ENCODE measurements at regions not wholly inside any gene's neighbourhood (a gene's known extent, or its start where the extent isn't known, plus 50 kb on each side); places are given as distances from the start of the nearest gene placed in this dataset.

DNA sequence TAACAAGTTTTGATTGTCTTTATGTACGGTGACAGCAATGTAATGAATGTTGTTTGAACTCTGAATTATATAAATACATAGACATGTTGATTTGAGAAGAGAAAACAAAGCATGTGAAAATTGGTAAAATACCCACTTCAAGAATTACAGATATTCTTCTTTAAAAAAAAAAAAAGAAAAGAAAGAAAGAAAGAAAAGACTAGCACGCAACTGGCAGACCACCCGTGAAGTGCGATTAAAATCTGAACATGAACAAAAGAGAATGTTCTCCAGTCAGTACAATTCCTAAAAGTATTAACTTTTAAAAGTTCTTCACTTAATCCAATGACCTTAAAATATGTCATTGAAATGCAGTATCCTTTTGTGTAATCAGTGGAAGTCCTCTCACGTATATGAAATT, 434.9 kb downstream of the TFAP2A start:
- Histone ChIP-seq H3K9ac (ENCODE audit: insufficient read depth, low read depth, low read length) (no peak overlapping the region), H4K20me1 (ENCODE audit: insufficient read depth, low read length) (no peaks in the 10 kb centered on the region), H3K4me2 (ENCODE audit: low read depth, low read length) (no peak overlapping the region), H2AFZ (ENCODE audit: low read length) (no peak overlapping the region), H3K9me3 (ENCODE audit: low read length) (no peaks in the 10 kb centered on the region), H3K27me3 (ENCODE audit: control insufficient read depth in 1 of 2, insufficient read depth in 2 of 2, low read length in 2 of 2) (no peaks in the 10 kb centered on the region), H3K4me1 (ENCODE audit: insufficient read depth, low read length) (no peaks in the 10 kb centered on the region), H3K36me3 (replicated peaks in 1 of 2; ENCODE audit: control insufficient read depth in 1 of 2, insufficient read depth in 2 of 2, low read length in 2 of 2) (no peaks in the 10 kb centered on the region), H3K79me2 (ENCODE audit: insufficient read depth, low read length) (no peaks in the 10 kb centered on the region), H3K4me3 (replicated peaks in 1 of 3; ENCODE audit: insufficient read depth in 1 of 3, low read depth in 2 of 3, low read length in 3 of 3) (no peak overlapping the region), H3K27ac (ENCODE audit: extremely low read length, insufficient read depth, low read length) (no peak overlapping the region)
- in situ Hi-C loops (cut with HindIII; ENCODE audit: extremely low pct_ligation_motif_present, low pct_unique_long_range_greater_than_20kb): no loop called here
- ChIA-PET POLR2A (no interaction called here), CTCF (ENCODE audit: low intra/inter-chr PET ratio, low total read pairs) (no interaction called here)
- WGBS (ENCODE audit: low lambda C conversion rate): 48% methylated on average over 5 of the region's 5 CpGs
- DNase-seq (ENCODE audit: low spot score) (no peak), FAIRE-seq (no peak), ATAC-seq (no peak)
- TF ChIP-seq ZFX (CRISPR knock-in tag; IDR thresholded peaks at IDR 0.05; ENCODE audit: low read depth): no peak
- no peak for TF ChIP-seq TMF1 (CRISPR knock-in tag; IDR thresholded peaks at IDR 0.05; ENCODE audit: low read depth)
- TF ChIP-seq NAIF1 (CRISPR knock-in tag; IDR thresholded peaks at IDR 0.05; ENCODE audit: borderline replicate concordance): no peak
- no peak for TF ChIP-seq ZNF788 (CRISPR knock-in tag; IDR thresholded peaks at IDR 0.05; ENCODE audit: borderline replicate concordance)
- TF ChIP-seq, protein P1, sequence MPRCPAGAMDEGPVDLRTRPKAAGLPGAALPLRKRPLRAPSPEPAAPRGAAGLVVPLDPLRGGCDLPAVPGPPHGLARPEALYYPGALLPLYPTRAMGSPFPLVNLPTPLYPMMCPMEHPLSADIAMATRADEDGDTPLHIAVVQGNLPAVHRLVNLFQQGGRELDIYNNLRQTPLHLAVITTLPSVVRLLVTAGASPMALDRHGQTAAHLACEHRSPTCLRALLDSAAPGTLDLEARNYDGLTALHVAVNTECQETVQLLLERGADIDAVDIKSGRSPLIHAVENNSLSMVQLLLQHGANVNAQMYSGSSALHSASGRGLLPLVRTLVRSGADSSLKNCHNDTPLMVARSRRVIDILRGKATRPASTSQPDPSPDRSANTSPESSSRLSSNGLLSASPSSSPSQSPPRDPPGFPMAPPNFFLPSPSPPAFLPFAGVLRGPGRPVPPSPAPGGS (CRISPR knock-in tag; IDR thresholded peaks at IDR 0.05): no peak
- no peak for TF ChIP-seq PCBP1 (IDR thresholded peaks at IDR 0.05; ENCODE audit: borderline replicate concordance, low read depth, low read length)
- TF ChIP-seq ZNF124 (CRISPR knock-in tag; IDR thresholded peaks at IDR 0.05): no peak
- TF ChIP-seq RBFOX2 (IDR thresholded peaks at IDR 0.05; ENCODE audit: low read depth, low read length): no peak
- TF ChIP-seq, protein P2, sequence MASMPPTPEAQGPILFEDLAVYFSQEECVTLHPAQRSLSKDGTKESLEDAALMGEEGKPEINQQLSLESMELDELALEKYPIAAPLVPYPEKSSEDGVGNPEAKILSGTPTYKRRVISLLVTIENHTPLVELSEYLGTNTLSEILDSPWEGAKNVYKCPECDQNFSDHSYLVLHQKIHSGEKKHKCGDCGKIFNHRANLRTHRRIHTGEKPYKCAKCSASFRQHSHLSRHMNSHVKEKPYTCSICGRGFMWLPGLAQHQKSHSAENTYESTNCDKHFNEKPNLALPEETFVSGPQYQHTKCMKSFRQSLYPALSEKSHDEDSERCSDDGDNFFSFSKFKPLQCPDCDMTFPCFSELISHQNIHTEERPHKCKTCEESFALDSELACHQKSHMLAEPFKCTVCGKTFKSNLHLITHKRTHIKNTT (CRISPR knock-in tag; IDR thresholded peaks at IDR 0.05): no peak
- TF ChIP-seq ZNF841 (CRISPR knock-in tag; IDR thresholded peaks at IDR 0.05; ENCODE audit: borderline replicate concordance): no peak
- no peak for TF ChIP-seq TCF12 (IDR thresholded peaks at IDR 0.05)
- TF ChIP-seq TCF12 (CRISPR knock-in tag; IDR thresholded peaks at IDR 0.05): no peak
- TF ChIP-seq HDAC2 (CRISPR knock-in tag; IDR thresholded peaks at IDR 0.05): no peak
- no peak for TF ChIP-seq SMC3 (IDR thresholded peaks at IDR 0.05; ENCODE audit: low read length)
- no peak for TF ChIP-seq ZNF207 (IDR thresholded peaks at IDR 0.05; ENCODE audit: borderline replicate concordance)
- TF ChIP-seq, protein P3, sequence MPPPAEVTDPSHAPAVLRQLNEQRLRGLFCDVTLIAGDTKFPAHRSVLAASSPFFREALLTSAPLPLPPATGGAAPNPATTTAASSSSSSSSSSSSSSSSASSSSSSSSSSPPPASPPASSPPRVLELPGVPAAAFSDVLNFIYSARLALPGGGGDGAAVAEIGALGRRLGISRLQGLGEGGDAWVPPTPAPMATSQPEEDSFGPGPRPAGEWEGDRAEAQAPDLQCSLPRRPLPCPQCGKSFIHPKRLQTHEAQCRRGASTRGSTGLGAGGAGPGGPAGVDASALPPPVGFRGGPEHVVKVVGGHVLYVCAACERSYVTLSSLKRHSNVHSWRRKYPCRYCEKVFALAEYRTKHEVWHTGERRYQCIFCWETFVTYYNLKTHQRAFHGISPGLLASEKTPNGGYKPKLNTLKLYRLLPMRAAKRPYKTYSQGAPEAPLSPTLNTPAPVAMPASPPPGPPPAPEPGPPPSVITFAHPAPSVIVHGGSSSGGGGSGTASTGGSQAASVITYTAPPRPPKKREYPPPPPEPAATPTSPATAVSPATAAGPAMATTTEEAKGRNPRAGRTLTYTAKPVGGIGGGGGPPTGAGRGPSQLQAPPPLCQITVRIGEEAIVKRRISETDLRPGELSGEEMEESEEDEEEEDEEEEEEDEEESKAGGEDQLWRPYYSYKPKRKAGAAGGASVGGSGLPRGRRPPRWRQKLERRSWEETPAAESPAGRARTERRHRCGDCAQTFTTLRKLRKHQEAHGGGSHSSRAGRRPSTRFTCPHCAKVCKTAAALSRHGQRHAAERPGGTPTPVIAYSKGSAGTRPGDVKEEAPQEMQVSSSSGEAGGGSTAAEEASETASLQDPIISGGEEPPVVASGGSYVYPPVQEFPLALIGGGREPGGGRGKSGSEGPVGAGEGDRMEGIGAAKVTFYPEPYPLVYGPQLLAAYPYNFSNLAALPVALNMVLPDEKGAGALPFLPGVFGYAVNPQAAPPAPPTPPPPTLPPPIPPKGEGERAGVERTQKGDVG (CRISPR knock-in tag; IDR thresholded peaks at IDR 0.05; ENCODE audit: borderline replicate concordance): no peak
- TF ChIP-seq RBM39 (IDR thresholded peaks at IDR 0.05; ENCODE audit: low read depth, low read length, poor library complexity, severe bottlenecking): no peak
- no peak for TF ChIP-seq SAFB2 (CRISPR knock-in tag; IDR thresholded peaks at IDR 0.05; ENCODE audit: borderline replicate concordance, low read depth)
- no peak for TF ChIP-seq ADNP (CRISPR knock-in tag; IDR thresholded peaks at IDR 0.05)
- intact Hi-C loops (cut with micrococcal nuclease; ENCODE audit: unreplicated experiment): no loop called here
- BruUV-seq (replicated peaks): no TSS peak

Measured in HepG2 (cell line).